ENCODE measurements at regions not wholly inside any gene's neighbourhood (a gene's known extent, or its start where the extent isn't known, plus 50 kb on each side); places are given as distances from the start of the nearest gene placed in this dataset.
A peak's percentile ranks its signal among the peaks of the same experiment; 100 is the strongest.

GRCh38 chr5:96283589-96283988 lies 149.5 kb downstream of the PCSK1 start:
- peak; percentile 49 for DNase-seq

- DNase-seq: no peak
Observed at GRCh38 chr5:96282020-96282419, 151.0 kb downstream of the PCSK1 start.

DNA sequence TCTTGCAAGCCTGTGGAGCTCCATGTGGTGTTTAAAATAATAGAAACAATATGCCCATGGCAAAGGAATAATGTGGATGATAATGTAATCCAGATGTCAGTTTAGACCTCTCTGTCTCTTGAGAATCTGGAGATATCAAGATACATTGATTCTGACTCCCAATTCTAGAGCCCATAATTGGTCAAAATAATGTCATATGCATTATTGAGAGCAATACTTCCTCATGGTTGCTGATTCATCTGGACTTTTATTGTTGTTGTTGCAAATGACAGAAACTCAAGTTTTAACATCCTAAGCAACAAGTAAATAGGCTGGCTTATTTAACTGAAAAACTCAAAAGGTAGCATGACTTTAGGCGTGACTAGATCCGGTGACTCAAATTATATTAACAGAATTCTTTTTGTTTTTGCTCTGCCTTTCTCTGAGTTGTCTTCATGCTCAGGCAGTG lies 152.1 kb downstream of the PCSK1 start:
- DNase-seq: no peak

DNA sequence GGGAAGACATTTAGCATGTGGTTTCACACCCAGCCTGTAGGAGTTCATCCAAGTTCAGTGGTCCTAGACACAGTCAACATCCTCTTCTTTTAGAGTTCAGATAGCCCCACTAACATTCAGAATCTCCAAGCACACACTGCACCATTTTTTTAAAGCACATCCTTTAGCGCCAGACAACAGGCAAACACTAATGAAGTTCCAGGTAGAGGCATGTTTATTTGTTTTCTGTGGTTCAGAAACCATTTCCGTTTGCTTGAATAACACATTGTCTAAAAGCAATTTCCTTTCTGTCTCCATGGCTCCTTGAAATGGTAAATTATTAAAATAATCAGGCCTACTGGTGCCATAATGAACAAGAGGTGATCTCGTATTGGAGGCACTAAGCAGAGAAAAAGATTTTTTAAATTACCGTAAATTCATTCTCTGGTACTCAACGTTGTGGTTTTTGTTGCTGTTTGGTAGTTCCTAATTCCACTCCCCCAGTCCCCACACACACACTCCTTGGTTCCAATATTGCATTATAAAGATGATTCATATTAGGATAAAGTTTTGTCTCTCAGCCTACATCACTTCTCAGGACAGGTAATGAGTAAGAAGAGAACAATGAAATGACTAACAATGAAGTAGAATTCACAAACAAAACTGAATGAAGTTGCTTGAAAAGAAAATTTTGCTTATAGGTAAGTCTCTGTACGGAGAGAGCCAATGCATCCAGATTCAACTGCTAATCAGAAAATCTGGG lies 153.1 kb downstream of the PCSK1 start:
- no peak for DNase-seq

DNA sequence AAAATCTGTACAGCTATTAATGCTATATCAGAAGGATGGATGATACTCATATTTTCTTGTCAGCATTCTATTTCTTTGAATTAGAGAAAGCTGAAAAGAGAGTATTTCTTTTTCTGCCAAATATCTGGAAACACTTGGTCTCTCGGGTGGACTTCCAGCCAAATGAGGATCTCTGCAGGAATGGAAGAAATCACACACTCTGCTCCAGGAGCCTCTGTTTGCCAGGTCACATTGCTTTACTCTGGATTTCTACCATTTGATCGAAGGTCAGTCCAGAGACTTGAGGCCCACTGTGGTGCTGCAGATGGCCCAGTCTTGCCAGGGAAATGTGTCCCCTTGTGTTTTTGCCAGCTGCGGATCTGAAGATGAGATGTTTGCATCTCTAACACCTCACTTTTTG lies 154.1 kb downstream of the PCSK1 start:
- DNase-seq: no peak

- DNase-seq: no peak
Observed at GRCh38 chr5:96275051-96275450, 158.0 kb downstream of the PCSK1 start.

- no peak for DNase-seq
Observed at GRCh38 chr5:96265487-96265886, 167.6 kb downstream of the PCSK1 start.

DNA sequence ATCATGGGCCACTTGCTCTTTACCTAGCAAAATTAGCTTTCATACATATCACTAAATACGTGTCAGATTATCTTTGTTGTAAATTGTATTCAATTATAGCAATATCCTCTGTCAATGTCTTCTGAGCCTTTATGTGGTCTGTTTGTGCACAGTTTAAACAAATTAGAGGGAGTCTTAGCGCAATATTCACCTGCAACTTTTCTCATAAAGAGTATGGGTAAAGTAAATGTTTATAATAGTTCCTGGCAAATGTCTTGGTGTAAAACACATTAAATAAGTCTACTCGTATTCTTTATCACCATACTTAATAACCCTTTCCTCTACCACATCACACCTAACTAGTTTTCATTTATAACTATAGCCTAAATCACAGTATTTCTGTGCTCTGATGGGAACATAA lies 169.0 kb downstream of the PCSK1 start:
- DNase-seq: no peak

DNA sequence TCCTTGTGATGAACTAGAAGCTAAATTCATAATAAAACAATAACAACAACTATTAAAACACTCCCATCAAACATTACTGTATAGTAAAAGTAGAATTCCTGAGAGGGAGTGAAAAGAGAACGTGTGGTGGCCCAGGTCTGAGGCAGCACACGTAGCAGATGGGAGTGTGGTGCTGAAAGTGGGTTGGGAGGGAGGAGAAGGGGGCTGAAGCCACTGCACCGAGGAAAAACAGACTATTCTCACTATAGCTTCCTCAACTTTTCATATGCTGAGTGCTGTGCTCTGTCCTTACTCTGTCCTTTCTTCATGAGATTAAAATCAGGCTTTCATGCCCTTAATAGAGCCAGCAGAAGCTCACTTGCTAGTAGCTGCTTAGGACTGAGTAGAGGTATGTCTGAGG lies 170.9 kb downstream of the PCSK1 start:
- DNase-seq: no peak

DNA sequence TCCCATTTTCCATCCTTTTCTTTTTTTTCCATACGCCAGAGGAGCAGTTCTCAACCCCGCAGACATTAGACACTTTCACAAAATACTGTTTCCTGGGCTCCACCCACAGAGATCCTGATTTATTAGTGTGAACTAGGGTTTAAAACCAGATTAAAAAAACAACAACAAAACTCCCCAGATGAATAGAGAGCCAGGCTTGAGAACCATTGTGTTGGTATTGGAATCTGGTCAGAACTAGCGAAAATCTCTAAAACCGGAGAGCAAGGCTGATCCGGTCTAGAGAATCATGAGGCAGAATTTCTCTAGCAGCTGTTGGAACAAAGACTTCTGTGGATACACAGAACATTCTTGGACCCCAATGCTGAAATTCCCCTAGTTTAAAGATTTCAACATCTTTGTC lies 173.0 kb downstream of the PCSK1 start:
- peak; percentile 30 for DNase-seq

DNA sequence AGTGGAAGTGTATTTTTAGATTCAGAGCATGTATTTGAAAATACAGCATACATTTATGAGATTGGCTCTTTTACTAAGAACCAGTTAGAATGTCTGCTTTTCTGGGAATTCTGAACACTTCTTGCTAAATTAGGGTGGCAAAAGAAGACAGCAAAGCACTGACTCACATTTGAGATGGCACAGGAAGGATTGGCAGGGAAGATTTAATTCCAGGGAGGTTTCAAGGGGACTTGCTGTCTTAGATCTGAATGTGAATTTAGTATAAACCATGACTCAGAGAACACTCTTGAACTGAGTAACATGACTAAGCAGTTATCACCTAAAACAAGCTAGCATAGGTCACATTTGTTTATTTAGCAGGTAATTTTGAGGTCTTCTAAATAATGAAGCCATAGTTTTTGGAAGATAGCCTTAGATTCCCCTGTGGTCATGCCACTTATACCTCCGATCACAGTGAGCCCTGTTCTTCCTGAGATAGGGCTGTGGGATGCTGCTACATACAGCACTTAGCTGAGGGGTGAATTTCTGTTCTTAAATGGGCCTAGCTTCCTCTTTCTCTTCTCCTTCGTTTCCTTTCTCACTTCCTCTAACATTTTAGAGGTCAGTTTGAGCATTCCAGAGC lies 173.8 kb downstream of the PCSK1 start:
- DNase-seq: no peak

GRCh38 chr5:96258692-96259091 lies 174.4 kb downstream of the PCSK1 start:
- DNase-seq: no peak

GRCh38 chr5:96257904-96258303 lies 175.1 kb downstream of the PCSK1 start:
- no peak for DNase-seq

- no peak for DNase-seq
Observed at GRCh38 chr5:96256795-96257470, 176.1 kb downstream of the PCSK1 start.

GRCh38 chr5:96254980-96255691 lies 177.9 kb downstream of the PCSK1 start:
- no peak for DNase-seq

DNA sequence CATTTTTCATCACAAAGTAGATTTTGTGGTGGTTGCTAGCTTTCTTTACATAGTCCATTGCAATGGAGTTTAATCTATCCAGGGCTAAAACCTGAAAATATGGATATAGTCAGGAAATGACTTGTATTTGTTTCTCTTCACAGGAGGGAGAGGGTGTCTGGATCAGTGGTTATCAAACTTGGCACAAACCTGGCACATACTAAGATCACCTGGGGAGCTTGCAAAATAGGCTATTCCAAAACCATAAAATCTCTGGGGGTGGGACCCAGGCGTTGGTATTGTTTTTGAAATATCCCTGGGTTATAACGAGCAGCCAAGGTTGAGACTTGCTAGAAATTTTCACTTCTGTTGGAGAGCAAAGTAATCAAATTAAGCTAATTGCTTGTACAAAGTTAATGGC lies 179.9 kb downstream of the PCSK1 start:
- no peak for DNase-seq

DNA sequence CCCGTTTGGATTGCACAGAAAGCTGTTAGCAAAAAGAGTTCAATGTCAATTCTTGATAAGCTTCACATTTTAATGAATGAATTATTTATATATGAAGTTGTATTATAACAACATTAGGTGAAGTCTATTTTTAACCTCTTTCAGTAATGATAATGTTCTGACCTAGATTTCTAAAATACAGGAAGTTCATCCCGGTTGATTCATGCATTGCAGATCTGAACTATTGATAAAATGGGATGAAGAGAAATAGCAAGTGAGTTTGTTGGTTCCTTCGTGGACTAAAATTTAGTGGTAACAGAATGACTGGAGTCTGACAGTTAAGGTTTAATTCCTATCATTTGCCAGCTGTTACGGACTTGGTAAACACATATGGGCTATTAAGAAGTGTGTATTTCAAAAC lies 180.5 kb downstream of the PCSK1 start:
- DNase-seq: no peak

GRCh38 chr5:96250782-96251181 lies 182.3 kb downstream of the PCSK1 start:
- DNase-seq: no peak

DNA sequence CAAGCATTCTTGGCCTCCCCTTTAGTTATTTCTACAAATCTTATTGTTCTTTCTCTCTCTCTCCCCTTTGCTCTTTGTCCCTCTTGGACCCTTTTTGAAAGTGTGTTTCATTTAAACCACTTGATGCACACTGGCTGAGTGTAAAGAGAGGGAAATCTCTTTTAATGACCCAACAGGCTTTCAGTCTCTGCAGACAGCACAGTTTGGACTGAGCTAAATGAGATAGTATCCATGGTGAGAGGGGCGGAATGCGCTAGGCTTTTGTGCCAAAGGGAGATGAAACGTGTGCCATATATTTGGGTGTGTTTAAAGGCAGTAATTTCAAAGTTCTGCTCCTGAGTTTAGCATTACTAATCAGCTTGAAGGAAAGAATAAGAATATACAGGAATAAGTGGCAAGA lies 184.9 kb downstream of the PCSK1 start:
- DNase-seq: no peak

DNA sequence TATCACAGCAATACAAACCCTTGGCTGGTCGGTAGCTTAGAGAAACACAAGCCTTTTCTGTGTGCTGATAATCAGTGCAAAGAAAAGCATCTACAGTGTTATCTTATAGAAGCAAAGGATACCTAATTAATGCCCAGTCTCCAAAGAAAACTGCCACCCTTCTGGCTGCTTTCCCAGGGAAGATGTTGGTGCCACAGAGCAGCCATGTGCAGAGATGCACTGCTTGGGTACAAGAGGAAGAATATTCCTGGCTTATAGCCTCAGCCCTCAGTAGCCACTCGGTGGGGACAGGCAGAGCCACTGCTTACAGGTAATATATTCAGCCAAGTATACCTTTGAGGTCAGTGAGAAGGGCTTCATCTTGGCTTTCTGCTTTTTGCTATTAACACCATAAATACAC lies 185.3 kb downstream of the PCSK1 start:
- no peak for DNase-seq

- no peak for DNase-seq
Observed at GRCh38 chr5:96247097-96247701, 185.8 kb downstream of the PCSK1 start.
